ENCODE measurements at regions not wholly inside any gene's neighbourhood (a gene's known extent, or its start where the extent isn't known, plus 50 kb on each side); places are given as distances from the start of the nearest gene placed in this dataset.
"Not testable (repeated sequence)": the region's sequence is repeated elsewhere in the genome, so short reads cannot be mapped to it uniquely, and the experiment has no call there.

DNA sequence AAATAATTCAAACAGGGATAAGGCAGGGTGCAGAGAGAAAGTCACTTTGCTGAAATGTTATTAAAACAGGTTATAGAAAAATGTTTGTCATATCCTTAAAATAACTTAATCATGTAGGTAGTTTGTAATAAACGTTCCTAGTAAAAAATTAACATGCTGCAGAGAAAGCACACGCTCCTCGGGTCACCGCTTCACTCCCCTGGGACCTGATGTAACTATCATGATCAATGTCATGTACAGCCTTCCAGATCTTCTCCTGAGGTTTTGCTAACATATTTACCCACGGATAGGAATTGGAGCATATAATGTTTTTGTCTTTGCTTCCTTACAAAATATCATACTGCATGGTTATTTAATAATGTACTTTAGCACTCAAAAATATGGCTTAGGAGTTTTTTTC, 285.1 kb upstream of the TMEM132C start:
- peaks cover 0 to 8% (median 0%) of the 10 kb centered on the region in 3 donors for H3K9me3 ChIP-seq (ENCODE audit: control extremely low read depth in 1 of 3, control insufficient read depth in 2 of 3, insufficient read depth in 1 of 3, low read length in 2 of 3)
- no peaks in the 10 kb centered on the region for H3K27me3 ChIP-seq (replicated peaks in 1 of 4; ENCODE audit: control extremely low read depth in 1 of 4, control insufficient read depth in 3 of 4, insufficient read depth in 4 of 4, low read length in 3 of 4)
- Mint-ChIP-seq H3K27ac (no peak overlapping the region), H3K4me3 (no peak overlapping the region), H3K27me3 (no peaks in the 10 kb centered on the region), H3K4me1 (no peaks in the 10 kb centered on the region), H3K9me3 (ENCODE audit: insufficient read depth) (peaks cover 5% of the 10 kb centered on the region)
- DNase-seq (no peak), ATAC-seq (ENCODE audit: low read depth) (no peak)
- no peak overlapping the region for H2AFZ ChIP-seq (ENCODE audit: insufficient read depth, low read depth, low read length, poor library complexity, severe bottlenecking)
- TF ChIP-seq EZH2 (IDR thresholded peaks at IDR 0.05; ENCODE audit: borderline replicate concordance, insufficient read depth, low read depth, low read length, poor library complexity, severe bottlenecking): no peak
- TF ChIP-seq, protein P1, sequence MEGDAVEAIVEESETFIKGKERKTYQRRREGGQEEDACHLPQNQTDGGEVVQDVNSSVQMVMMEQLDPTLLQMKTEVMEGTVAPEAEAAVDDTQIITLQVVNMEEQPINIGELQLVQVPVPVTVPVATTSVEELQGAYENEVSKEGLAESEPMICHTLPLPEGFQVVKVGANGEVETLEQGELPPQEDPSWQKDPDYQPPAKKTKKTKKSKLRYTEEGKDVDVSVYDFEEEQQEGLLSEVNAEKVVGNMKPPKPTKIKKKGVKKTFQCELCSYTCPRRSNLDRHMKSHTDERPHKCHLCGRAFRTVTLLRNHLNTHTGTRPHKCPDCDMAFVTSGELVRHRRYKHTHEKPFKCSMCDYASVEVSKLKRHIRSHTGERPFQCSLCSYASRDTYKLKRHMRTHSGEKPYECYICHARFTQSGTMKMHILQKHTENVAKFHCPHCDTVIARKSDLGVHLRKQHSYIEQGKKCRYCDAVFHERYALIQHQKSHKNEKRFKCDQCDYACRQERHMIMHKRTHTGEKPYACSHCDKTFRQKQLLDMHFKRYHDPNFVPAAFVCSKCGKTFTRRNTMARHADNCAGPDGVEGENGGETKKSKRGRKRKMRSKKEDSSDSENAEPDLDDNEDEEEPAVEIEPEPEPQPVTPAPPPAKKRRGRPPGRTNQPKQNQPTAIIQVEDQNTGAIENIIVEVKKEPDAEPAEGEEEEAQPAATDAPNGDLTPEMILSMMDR (IDR thresholded peaks at IDR 0.05): no peak
- intact Hi-C loops (cut with micrococcal nuclease): no loop called here
- no CpG with 5 or more reads among the region's 5 CpGs for WGBS (ENCODE audit: insufficient coverage)
- POLR2A ChIA-PET: no interaction called here
- H3K4me2 ChIP-seq (replicated peaks; ENCODE audit: low read depth, low read length, poor library complexity, severe bottlenecking): no peak overlapping the region
- no peaks in the 10 kb centered on the region for H3K79me2 ChIP-seq (ENCODE audit: control insufficient read depth, insufficient read depth, low read length)
- H3K36me3 ChIP-seq (replicated peaks in 1 of 2; ENCODE audit: control extremely low read depth in 1 of 2, control insufficient read depth in 1 of 2, extremely low read depth in 1 of 2, insufficient read depth in 2 of 2, low read length in 1 of 2): no peaks in the 10 kb centered on the region
- H3K4me1 ChIP-seq (ENCODE audit: control insufficient read depth in 2 of 2, insufficient read depth in 2 of 2, low read length in 2 of 2): no peaks in the 10 kb centered on the region
- H3K4me3 ChIP-seq (ENCODE audit: control extremely low read depth in 1 of 5, extremely low read depth in 1 of 5, insufficient read depth in 1 of 5, low read depth in 2 of 5, low read length in 4 of 5): no peak overlapping the region
- H3K9ac ChIP-seq (ENCODE audit: low read length): no peak overlapping the region
- H4K20me1 ChIP-seq (ENCODE audit: control insufficient read depth, insufficient read depth, low read length, poor library complexity, severe bottlenecking): no peaks in the 10 kb centered on the region
- CTCF ChIA-PET: interaction anchor here (0.6 kb wide), 1 partner anchor 8 kb away, joined by 3 read pairs; no protein-coding TSS in a partner anchor
- H3K27ac ChIP-seq (ENCODE audit: low read length in 2 of 2): no peak overlapping the region

DNA sequence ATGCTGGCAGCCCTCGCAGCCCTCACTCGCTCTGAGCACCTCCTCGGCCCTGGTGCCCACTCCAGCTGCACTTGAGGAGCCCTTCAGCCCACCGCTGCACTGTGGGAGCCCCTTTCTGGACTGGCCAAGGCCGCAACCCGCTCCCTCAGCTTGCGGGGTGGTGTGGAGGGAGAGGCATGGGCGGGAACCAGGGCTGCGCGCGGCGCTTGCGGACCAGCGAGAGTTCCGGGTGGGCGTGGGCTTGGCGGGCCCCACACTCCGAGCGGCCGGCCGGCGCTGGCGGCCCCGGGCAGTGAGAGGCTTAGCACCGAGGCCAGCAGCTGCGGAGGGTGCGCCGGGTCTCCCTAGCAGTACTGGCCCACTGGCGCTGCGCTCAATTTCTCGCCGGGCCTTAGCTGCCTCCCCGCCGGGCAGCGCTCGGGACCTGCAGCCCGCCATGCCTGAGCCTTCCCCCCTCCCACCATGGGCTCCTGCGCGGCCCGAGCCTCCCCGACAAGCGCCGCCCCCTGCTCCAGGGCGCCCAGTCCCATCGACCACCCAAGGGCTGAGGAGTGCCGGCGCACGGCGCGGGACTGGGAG, 283.7 kb upstream of the TMEM132C start:
- H4K20me1 ChIP-seq (ENCODE audit: control insufficient read depth, insufficient read depth, low read length, poor library complexity, severe bottlenecking); POLR2A ChIA-PET; H3K9me3 ChIP-seq (ENCODE audit: control extremely low read depth in 1 of 3, control insufficient read depth in 2 of 3, insufficient read depth in 1 of 3, low read length in 2 of 3); H3K79me2 ChIP-seq (ENCODE audit: control insufficient read depth, insufficient read depth, low read length); H3K4me2 ChIP-seq (replicated peaks; ENCODE audit: low read depth, low read length, poor library complexity, severe bottlenecking); H3K27ac ChIP-seq (ENCODE audit: low read length in 2 of 2); H3K4me1 Mint-ChIP-seq; H3K4me1 ChIP-seq (ENCODE audit: control insufficient read depth in 2 of 2, insufficient read depth in 2 of 2, low read length in 2 of 2); H3K27me3 Mint-ChIP-seq; H3K4me3 Mint-ChIP-seq; H2AFZ ChIP-seq (ENCODE audit: insufficient read depth, low read depth, low read length, poor library complexity, severe bottlenecking); H3K9me3 Mint-ChIP-seq (ENCODE audit: insufficient read depth); H3K4me3 ChIP-seq (ENCODE audit: control extremely low read depth in 1 of 5, extremely low read depth in 1 of 5, insufficient read depth in 1 of 5, low read depth in 2 of 5, low read length in 4 of 5); H3K27me3 ChIP-seq (replicated peaks in 1 of 4; ENCODE audit: control extremely low read depth in 1 of 4, control insufficient read depth in 3 of 4, insufficient read depth in 4 of 4, low read length in 3 of 4); H3K27ac Mint-ChIP-seq; CTCF ChIA-PET; intact Hi-C loops (cut with micrococcal nuclease); H3K36me3 ChIP-seq (replicated peaks in 1 of 2; ENCODE audit: control extremely low read depth in 1 of 2, control insufficient read depth in 1 of 2, extremely low read depth in 1 of 2, insufficient read depth in 2 of 2, low read length in 1 of 2); ATAC-seq (ENCODE audit: low read depth); H3K9ac ChIP-seq (ENCODE audit: low read length); DNase-seq: not testable (repeated sequence)
- 94% methylated on average over 49 of the region's 50 CpGs for WGBS (ENCODE audit: insufficient coverage)

Data from B cell (primary cell).